H1 (cell line): ENCODE measurements at regions not wholly inside any gene's neighbourhood (a gene's known extent, or its start where the extent isn't known, plus 50 kb on each side); places are given as distances from the start of the nearest gene placed in this dataset.

Source experiments
- CTCF ChIA-PET: fragments of 300-600 bp; sonication (Branson Sonifier 250); formaldehyde crosslinking; loops from one replicate; lab custom pipeline; 2021; ENCODE audit not compliant: partially characterized antibody; lab: Charles Lee
- POLR2A ChIA-PET: fragments of 300-600 bp; sonication (Branson Sonifier 250); formaldehyde crosslinking; loops from one replicate; lab custom pipeline; 2021; ENCODE audit warnings: inconsistent platforms; ENCODE audit not compliant: partially characterized antibody; lab: Charles Lee
- DNase-seq, 2 experiments: peaks; one replicate each; pipeline versions ENCODE4 v3.0.0 to v3.0.0-alpha.2; 2010 to 2022; ENCODE audit warnings: low spot score in 2 of 2, low read depth in 1 of 2, mixed read lengths in 1 of 2
- FAIRE-seq: peaks from 2 replicates; lab custom pipeline; 2011; peaks lifted over from hg19 to GRCh38; lab: Jason Lieb, UNC
- H2AFZ ChIP-seq: 2 replicates; pipeline ENCODE4 v1.8.1; 2012; ENCODE audit warnings: low read length, inconsistent platforms
- H2AK5ac ChIP-seq: 2 replicates; pipeline ENCODE4 v1.6.1; 2013; ENCODE audit warnings: low read depth, low read length
- H2BK120ac ChIP-seq: replicated peaks from 2 replicates; pipeline ENCODE3; 2013; ENCODE audit warnings: low read depth, low read length, inconsistent platforms
- H2BK12ac ChIP-seq: 2 replicates; pipeline ENCODE4 v1.6.1; 2013; ENCODE audit warnings: low read depth, low read length
- H2BK15ac ChIP-seq: 2 replicates; pipeline ENCODE4 v1.6.1; 2013; ENCODE audit warnings: low read length
- H2BK20ac ChIP-seq: 2 replicates; pipeline ENCODE4 v1.6.1; 2013; ENCODE audit warnings: low read length
- H2BK5ac ChIP-seq: 2 replicates; pipeline ENCODE4 v1.6.1; 2013; ENCODE audit warnings: low read depth, low read length
- H3K14ac ChIP-seq: 2 replicates; pipeline ENCODE4 v1.6.1; 2013; ENCODE audit warnings: inconsistent platforms; ENCODE audit not compliant: insufficient read length
- H3K18ac ChIP-seq: 2 replicates; pipeline ENCODE4 v1.6.1; 2013; ENCODE audit warnings: low read length; ENCODE audit errors: extremely low read depth
- H3K23ac ChIP-seq: 2 replicates; pipeline ENCODE4 v1.6.1; 2013; ENCODE audit warnings: inconsistent platforms; ENCODE audit not compliant: insufficient read length
- H3K23me2 ChIP-seq: 2 replicates; pipeline ENCODE4 v1.6.1; 2013; ENCODE audit warnings: low read depth, low read length
- H3K27ac ChIP-seq: 2 replicates; pipeline ENCODE4 v1.6.1; 2011; ENCODE audit warnings: low read depth, low read length, inconsistent platforms
- H3K27me3 ChIP-seq, 4 experiments: replicated peaks in 1 of 4; 1 replicate in 1 of 4; 2 replicates in 3 of 4; pipeline versions ENCODE4 v1.6.1 to v1.8.1; 2011 to 2013; ENCODE audit warnings: low read length in 3 of 4, mild to moderate bottlenecking in 3 of 4, inconsistent platforms in 2 of 4, mixed read lengths in 2 of 4, moderate library complexity in 1 of 4; ENCODE audit not compliant: control insufficient read depth in 3 of 4, insufficient read depth in 3 of 4; ENCODE audit errors: extremely low read depth in 1 of 4
- H3K36me3 ChIP-seq, 4 experiments: 2 replicates each; pipeline versions ENCODE4 v1.6.1 to v1.8.1; 2011 to 2013; ENCODE audit warnings: mild to moderate bottlenecking in 4 of 4, low read length in 3 of 4, moderate library complexity in 2 of 4, control low read depth in 1 of 4, inconsistent platforms in 1 of 4; ENCODE audit not compliant: insufficient read depth in 4 of 4, control insufficient read depth in 2 of 4
- H3K4ac ChIP-seq: replicated peaks from 2 replicates; pipeline ENCODE3; 2013; ENCODE audit warnings: low read length, low read depth, mixed read lengths, inconsistent platforms; ENCODE audit not compliant: insufficient read length
- H3K4me1 ChIP-seq, 4 experiments: replicated peaks in 1 of 4; 1 replicate in 1 of 4; 2 replicates in 3 of 4; pipeline versions ENCODE4 v1.6.1 to v1.8.1; 2011 to 2013; ENCODE audit warnings: low read length in 3 of 4, inconsistent platforms in 2 of 4, mixed read lengths in 1 of 4; ENCODE audit not compliant: insufficient read depth in 4 of 4, control insufficient read depth in 3 of 4
- H3K4me2 ChIP-seq, 2 experiments: 2 replicates each; pipeline versions ENCODE4 v1.6.1 to v1.8.1; 2011 to 2013; ENCODE audit warnings: low read depth in 2 of 2, low read length in 2 of 2, control low read depth in 1 of 2, inconsistent platforms in 1 of 2, mild to moderate bottlenecking in 1 of 2; ENCODE audit not compliant: insufficient read depth in 1 of 2
- H3K4me3 ChIP-seq, 4 experiments: fragments of 200-600, 300-600 bp in 1 of 4; sonication (generic), shearing (Covaris generic), sonication (Bioruptor Twin) in 1 of 4; 2 replicates each; pipeline versions ENCODE4 v1.5.1 to v1.8.1; 2011 to 2016; ENCODE audit warnings: low read length in 4 of 4, low read depth in 3 of 4, control low read depth in 2 of 4, inconsistent platforms in 2 of 4, mild to moderate bottlenecking in 2 of 4, mixed read lengths in 1 of 4, moderate library complexity in 1 of 4; ENCODE audit not compliant: insufficient read depth in 2 of 4; ENCODE audit errors: extremely low read depth in 1 of 4
- H3K56ac ChIP-seq: replicated peaks from 2 replicates; pipeline ENCODE3; 2013; ENCODE audit warnings: low read depth, mild to moderate bottlenecking, mixed read lengths, low read length, inconsistent platforms; ENCODE audit not compliant: insufficient read length
- H3K79me1 ChIP-seq: 2 replicates; pipeline ENCODE4 v1.6.1; 2013; ENCODE audit warnings: low read depth, low read length, control low read depth
- H3K79me2 ChIP-seq, 2 experiments: 2 replicates each; pipeline versions ENCODE4 v1.6.1 to v1.8.1; 2012 to 2013; ENCODE audit warnings: low read length in 2 of 2, mild to moderate bottlenecking in 2 of 2, inconsistent platforms in 1 of 2; ENCODE audit not compliant: insufficient read depth in 2 of 2, control insufficient read depth in 1 of 2
- H3K9ac ChIP-seq, 4 experiments: replicated peaks in 1 of 4; 1 replicate in 1 of 4; 2 replicates in 3 of 4; pipeline versions ENCODE4 v1.6.1 to v1.8.1; 2011 to 2013; ENCODE audit warnings: low read depth in 3 of 4, low read length in 3 of 4, control low read depth in 2 of 4, mild to moderate bottlenecking in 2 of 4, moderate library complexity in 2 of 4, inconsistent platforms in 1 of 4; ENCODE audit errors: extremely low read depth in 1 of 4
- H3K9me3 ChIP-seq, 2 experiments: 2 replicates each; pipeline versions ENCODE4 v1.6.1 to v1.8.1; 2012 to 2013; ENCODE audit warnings: mild to moderate bottlenecking in 2 of 2, moderate library complexity in 2 of 2, control low read depth in 1 of 2, inconsistent platforms in 1 of 2, low read depth in 1 of 2, low read length in 1 of 2, mixed read lengths in 1 of 2; ENCODE audit not compliant: insufficient read depth in 2 of 2
- H4K20me1 ChIP-seq, 2 experiments: replicated peaks in 1 of 2; 2 replicates each; pipeline versions ENCODE3 to v1.8.1; 2011 to 2013; ENCODE audit warnings: inconsistent platforms in 2 of 2, low read length in 2 of 2, mild to moderate bottlenecking in 1 of 2; ENCODE audit not compliant: insufficient read depth in 2 of 2, control insufficient read depth in 1 of 2
- H4K5ac ChIP-seq: 2 replicates; pipeline ENCODE4 v1.6.1; 2013; ENCODE audit warnings: low read length, low read depth, mixed read lengths, inconsistent platforms; ENCODE audit not compliant: insufficient read length
- H4K8ac ChIP-seq: 2 replicates; pipeline ENCODE4 v1.8.0; 2013; ENCODE audit warnings: mild to moderate bottlenecking, moderate library complexity, low read length, inconsistent platforms; ENCODE audit not compliant: insufficient read depth; ENCODE audit errors: extremely low read depth
- H4K91ac ChIP-seq: replicated peaks from 2 replicates; pipeline ENCODE3; 2013; ENCODE audit warnings: low read length, mixed read lengths, inconsistent platforms; ENCODE audit not compliant: insufficient read length
- BRCA1 ChIP-seq: IDR thresholded peaks from 2 replicates; pipeline ENCODE4 v1.6.1; 2012; ENCODE audit warnings: low read depth, low read length, improper control_type of control experiment
- KDM5A ChIP-seq: fragments of 200-600 bp; IDR thresholded peaks from 2 replicates; pipeline ENCODE4 v1.7.1; 2012; ENCODE audit warnings: mild to moderate bottlenecking, low read length, inconsistent platforms, mixed read lengths
- MAFK ChIP-seq: IDR thresholded peaks from 2 replicates; pipeline ENCODE4 v1.6.1; 2012; ENCODE audit warnings: low read depth, mild to moderate bottlenecking, improper control_type of control experiment, low read length
- SP4 ChIP-seq: IDR thresholded peaks from 2 replicates; pipeline ENCODE4 v1.6.1; 2012; ENCODE audit warnings: low read length, inconsistent platforms
- SRF ChIP-seq: IDR thresholded peaks from 2 replicates; pipeline ENCODE4 v1.6.1; 2011; ENCODE audit warnings: mild to moderate bottlenecking, low read depth, low read length, moderate library complexity
- YY1 ChIP-seq: IDR thresholded peaks from 2 replicates; pipeline ENCODE4 v1.6.1; 2011; ENCODE audit warnings: low read depth, mild to moderate bottlenecking, low read length

GRCh38 chr14:85909581-85909980, 379.6 kb downstream of the FLRT2 start:
- no peak overlapping the region for H3K56ac ChIP-seq
- H3K79me1 ChIP-seq: no peaks in the 10 kb centered on the region
- ChIA-PET POLR2A (no interaction called here), CTCF (no interaction called here)
- no peak for DNase-seq
- no peak overlapping the region for H3K23ac ChIP-seq
- H3K79me2 ChIP-seq: no peaks in the 10 kb centered on the region
- no peak overlapping the region for H2BK5ac ChIP-seq
- no peak overlapping the region for H2AK5ac ChIP-seq
- H2BK12ac ChIP-seq: no peak overlapping the region
- no peak overlapping the region for H3K9ac ChIP-seq
- H3K4me2 ChIP-seq: no peak overlapping the region
- H2BK15ac ChIP-seq: no peak overlapping the region
- FAIRE-seq: no peak
- H4K8ac ChIP-seq: no peak overlapping the region
- no peaks in the 10 kb centered on the region for H3K23me2 ChIP-seq
- H3K4me3 ChIP-seq: no peak overlapping the region
- H2BK20ac ChIP-seq: no peak overlapping the region
- no peaks in the 10 kb centered on the region for H3K9me3 ChIP-seq
- H4K91ac ChIP-seq: no peak overlapping the region
- H4K5ac ChIP-seq: no peak overlapping the region
- no peaks in the 10 kb centered on the region for H3K36me3 ChIP-seq
- peaks cover 2 to 4% (median 3%) of the 10 kb centered on the region in 4 experiments; a peak in 4 of 7 replicates for H3K4me1 ChIP-seq
- TF ChIP-seq YY1 (no peak), MAFK (no peak), SRF (no peak), SP4 (no peak), BRCA1 (no peak), KDM5A (no peak)
- H2AFZ ChIP-seq: no peak overlapping the region
- no peaks in the 10 kb centered on the region for H3K27me3 ChIP-seq
- H3K27ac ChIP-seq: no peak overlapping the region
- no peak overlapping the region for H3K14ac ChIP-seq
- H4K20me1 ChIP-seq: no peaks in the 10 kb centered on the region
- H3K4ac ChIP-seq: no peak overlapping the region
- no peak overlapping the region for H3K18ac ChIP-seq
- H2BK120ac ChIP-seq: no peak overlapping the region
